ENCODE measurements at regions not wholly inside any gene's neighbourhood (a gene's known extent, or its start where the extent isn't known, plus 50 kb on each side); places are given as distances from the start of the nearest gene placed in this dataset.

- H2AK5ac ChIP-seq (ENCODE audit: low read depth, low read length), result no peak overlapping the region
- FAIRE-seq, result no peak
- POLR2A ChIA-PET (ENCODE audit: partially characterized antibody), result no interaction called here
- no peak overlapping the region for H3K27ac ChIP-seq (ENCODE audit: low read depth, low read length)
- H3K14ac ChIP-seq (ENCODE audit: insufficient read length), result no peak overlapping the region
- CTCF ChIA-PET (ENCODE audit: partially characterized antibody), result no interaction called here
- H3K79me2 ChIP-seq (ENCODE audit: control insufficient read depth in 1 of 2, insufficient read depth in 2 of 2, low read length in 2 of 2), result no peaks in the 10 kb centered on the region
- no peak for DNase-seq (ENCODE audit: low read depth in 1 of 2, low spot score in 2 of 2)
- H2BK12ac ChIP-seq (ENCODE audit: low read depth, low read length), result no peak overlapping the region
- H3K4me3 ChIP-seq (ENCODE audit: extremely low read depth in 1 of 4, insufficient read depth in 2 of 4, low read depth in 3 of 4, low read length in 4 of 4), result no peak overlapping the region
- H4K5ac ChIP-seq (ENCODE audit: insufficient read length, low read depth, low read length), result no peak overlapping the region
- H4K8ac ChIP-seq (ENCODE audit: extremely low read depth, insufficient read depth, low read length), result no peak overlapping the region
- H2BK120ac ChIP-seq (replicated peaks; ENCODE audit: low read depth, low read length), result no peak overlapping the region
- no peak overlapping the region for H2BK15ac ChIP-seq (ENCODE audit: low read length)
- no peak overlapping the region for H3K9ac ChIP-seq (replicated peaks in 1 of 4; ENCODE audit: extremely low read depth in 1 of 4, low read depth in 3 of 4, low read length in 3 of 4)
- H3K79me1 ChIP-seq (ENCODE audit: low read depth, low read length), result no peaks in the 10 kb centered on the region
- H4K20me1 ChIP-seq (replicated peaks in 1 of 2; ENCODE audit: control insufficient read depth in 1 of 2, insufficient read depth in 2 of 2, low read length in 2 of 2), result no peaks in the 10 kb centered on the region
- no peak overlapping the region for H2BK20ac ChIP-seq (ENCODE audit: low read length)
- no peaks in the 10 kb centered on the region for H3K23me2 ChIP-seq (ENCODE audit: low read depth, low read length)
- H3K18ac ChIP-seq (ENCODE audit: extremely low read depth, low read length), result no peak overlapping the region
- H3K9me3 ChIP-seq (ENCODE audit: insufficient read depth in 2 of 2, low read depth in 1 of 2, low read length in 1 of 2), result peaks cover 3 to 5% of the 10 kb centered on the region in 2 experiments; a peak in 3 of 4 replicates
- WGBS, 2 experiments (ENCODE audit: extremely low coverage in 1 of 2, insufficient coverage in 1 of 2, insufficient read length in 1 of 2, insufficient replicate concordance in 2 of 2, low coverage in 1 of 2, low lambda C conversion rate in 2 of 2, missing lambda C conversion rate in 1 of 2), result 88% methylated on average over 2 of the region's 2 CpGs; no CpG with 5 or more reads in 1 of the 2 experiments
- H3K4me2 ChIP-seq (ENCODE audit: insufficient read depth in 1 of 2, low read depth in 2 of 2, low read length in 2 of 2), result no peak overlapping the region
- H3K23ac ChIP-seq (ENCODE audit: insufficient read length), result no peak overlapping the region
- H3K4ac ChIP-seq (replicated peaks; ENCODE audit: insufficient read length, low read depth, low read length), result no peak overlapping the region
- H3K56ac ChIP-seq (replicated peaks; ENCODE audit: insufficient read length, low read depth, low read length), result no peak overlapping the region
- TF ChIP-seq KDM1A (IDR thresholded peaks at IDR 0.05; ENCODE audit: borderline replicate concordance, low read length), result no peak
- no peak for TF ChIP-seq CBX8 (IDR thresholded peaks at IDR 0.05; ENCODE audit: borderline replicate concordance, low read depth, low read length)
- TF ChIP-seq MAFK (IDR thresholded peaks at IDR 0.05; ENCODE audit: low read depth, low read length), result no peak
- no peak overlapping the region for H2AFZ ChIP-seq (ENCODE audit: low read length)
- H4K91ac ChIP-seq (replicated peaks; ENCODE audit: insufficient read length, low read length), result no peak overlapping the region
- no peak overlapping the region for H2BK5ac ChIP-seq (ENCODE audit: low read depth, low read length)
- no peaks in the 10 kb centered on the region for H3K4me1 ChIP-seq (replicated peaks in 1 of 4; ENCODE audit: control insufficient read depth in 3 of 4, insufficient read depth in 4 of 4, low read length in 3 of 4)
- no peaks in the 10 kb centered on the region for H3K36me3 ChIP-seq (ENCODE audit: control insufficient read depth in 2 of 4, insufficient read depth in 4 of 4, low read length in 3 of 4)
- no peaks in the 10 kb centered on the region for H3K27me3 ChIP-seq (replicated peaks in 1 of 4; ENCODE audit: control insufficient read depth in 3 of 4, extremely low read depth in 1 of 4, insufficient read depth in 3 of 4, low read length in 3 of 4)
Measured at GRCh38 chr10:75304741-75305390, 69.1 kb upstream of the COMTD1 start.
